ENCODE measurements at regions not wholly inside any gene's neighbourhood (a gene's known extent, or its start where the extent isn't known, plus 50 kb on each side); places are given as distances from the start of the nearest gene placed in this dataset.

DNA sequence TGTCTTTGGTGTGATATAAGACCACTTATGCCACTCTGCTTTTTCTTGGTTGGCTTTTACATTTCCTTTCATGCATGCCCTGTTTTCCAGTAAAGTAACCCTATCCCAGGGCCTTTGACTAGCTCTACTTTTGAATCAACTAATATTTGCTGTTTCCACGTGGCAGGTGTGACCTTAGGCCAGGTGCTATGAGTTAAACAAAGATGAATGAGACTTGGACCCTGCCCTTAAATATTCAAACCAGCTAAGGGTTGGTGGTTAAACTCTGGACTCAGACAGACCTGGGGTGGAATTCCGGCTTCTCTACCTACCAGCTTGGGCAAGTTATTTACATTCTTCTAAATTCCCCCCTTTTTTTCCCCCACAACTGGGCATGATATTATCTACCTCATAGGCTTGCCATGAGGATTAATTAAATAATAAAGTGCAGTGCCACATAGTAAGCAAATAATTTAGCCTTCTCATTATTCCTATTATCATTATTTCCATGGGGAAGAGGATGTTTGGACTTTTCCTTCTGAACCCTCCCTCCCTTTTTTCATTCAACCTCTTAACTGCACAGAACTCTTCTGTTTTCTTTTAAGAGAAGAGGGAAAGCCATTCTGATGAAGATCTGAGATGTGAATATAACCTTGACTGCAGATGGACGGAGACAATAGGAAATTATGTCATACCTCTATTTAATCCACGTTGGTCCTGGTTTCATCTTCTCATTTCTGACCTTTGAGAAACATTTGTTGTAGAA lies 143.6 kb upstream of the TNFAIP3 start:
- H3K9ac ChIP-seq (ENCODE audit: low read depth, low read length), result no peak overlapping the region
- H3K36me3 ChIP-seq (ENCODE audit: control insufficient read depth, insufficient read depth, low read length), result no peaks in the 10 kb centered on the region
- no peak overlapping the region for H3K4me3 ChIP-seq (ENCODE audit: low read depth, low read length)
- no peaks in the 10 kb centered on the region for H3K27me3 ChIP-seq (ENCODE audit: control insufficient read depth, insufficient read depth, low read length)
- no peaks in the 10 kb centered on the region for H3K4me1 ChIP-seq (ENCODE audit: control insufficient read depth, insufficient read depth, low read length)
- no peaks in the 10 kb centered on the region for H3K9me3 ChIP-seq (ENCODE audit: control insufficient read depth, insufficient read depth, low read length)

DNA sequence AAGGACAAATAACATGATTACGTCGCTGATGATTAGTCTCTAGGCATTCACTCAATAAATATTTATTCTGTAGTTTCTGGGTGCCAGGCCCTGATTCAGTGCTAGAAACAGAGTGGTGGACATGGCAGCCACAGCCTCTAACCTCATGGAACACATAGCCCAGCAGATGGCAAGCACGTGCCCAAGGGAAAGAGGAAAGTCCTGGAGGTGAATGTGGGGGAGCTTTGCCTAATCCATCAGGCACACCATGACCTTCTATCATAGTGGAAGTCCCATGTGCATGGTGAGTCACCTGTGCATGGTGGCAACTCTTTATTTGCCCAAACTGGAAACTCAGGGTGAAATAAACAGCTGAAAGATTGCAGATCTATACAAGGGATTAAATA lies 143.0 kb upstream of the TNFAIP3 start:
- H3K4me1 ChIP-seq (ENCODE audit: control insufficient read depth, insufficient read depth, low read length), result no peaks in the 10 kb centered on the region
- H3K9ac ChIP-seq (ENCODE audit: low read depth, low read length), result no peak overlapping the region
- H3K27me3 ChIP-seq (ENCODE audit: control insufficient read depth, insufficient read depth, low read length), result no peaks in the 10 kb centered on the region
- H3K4me3 ChIP-seq (ENCODE audit: low read depth, low read length), result no peak overlapping the region
- H3K9me3 ChIP-seq (ENCODE audit: control insufficient read depth, insufficient read depth, low read length), result no peaks in the 10 kb centered on the region
- no peaks in the 10 kb centered on the region for H3K36me3 ChIP-seq (ENCODE audit: control insufficient read depth, insufficient read depth, low read length)

GRCh38 chr6:137724495-137725211 lies 142.4 kb upstream of the TNFAIP3 start:
- no peak overlapping the region for H3K9ac ChIP-seq (ENCODE audit: low read depth, low read length)
- no peaks in the 10 kb centered on the region for H3K9me3 ChIP-seq (ENCODE audit: control insufficient read depth, insufficient read depth, low read length)
- H3K27me3 ChIP-seq (ENCODE audit: control insufficient read depth, insufficient read depth, low read length), result no peaks in the 10 kb centered on the region
- no peak overlapping the region for H3K4me3 ChIP-seq (ENCODE audit: low read depth, low read length)
- no peaks in the 10 kb centered on the region for H3K36me3 ChIP-seq (ENCODE audit: control insufficient read depth, insufficient read depth, low read length)
- no peaks in the 10 kb centered on the region for H3K4me1 ChIP-seq (ENCODE audit: control insufficient read depth, insufficient read depth, low read length)

DNA sequence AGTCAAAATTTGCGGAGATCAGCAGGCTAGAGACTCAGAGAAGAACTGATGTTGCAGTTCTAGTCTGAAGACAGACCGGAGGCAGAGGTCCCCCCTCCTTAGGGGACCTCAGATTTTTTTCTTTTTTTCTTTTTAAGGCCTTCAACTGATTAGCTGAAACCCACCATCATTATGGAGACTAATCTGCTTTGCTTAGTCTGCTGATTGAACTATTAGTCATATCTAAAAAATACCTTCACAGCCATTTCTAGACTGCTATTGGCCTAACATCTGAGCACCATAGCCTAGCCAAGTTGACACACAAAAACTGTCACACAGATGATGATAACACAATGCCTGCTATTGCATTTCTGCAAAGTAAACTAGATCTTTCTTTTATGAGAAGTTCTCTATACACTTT lies 141.1 kb upstream of the TNFAIP3 start:
- H3K27me3 ChIP-seq (ENCODE audit: control insufficient read depth, insufficient read depth, low read length), result no peaks in the 10 kb centered on the region
- H3K9me3 ChIP-seq (ENCODE audit: control insufficient read depth, insufficient read depth, low read length), result no peaks in the 10 kb centered on the region
- H3K36me3 ChIP-seq (ENCODE audit: control insufficient read depth, insufficient read depth, low read length), result no peaks in the 10 kb centered on the region
- H3K4me3 ChIP-seq (ENCODE audit: low read depth, low read length), result no peak overlapping the region
- H3K4me1 ChIP-seq (ENCODE audit: control insufficient read depth, insufficient read depth, low read length), result no peaks in the 10 kb centered on the region
- no peak overlapping the region for H3K9ac ChIP-seq (ENCODE audit: low read depth, low read length)

DNA sequence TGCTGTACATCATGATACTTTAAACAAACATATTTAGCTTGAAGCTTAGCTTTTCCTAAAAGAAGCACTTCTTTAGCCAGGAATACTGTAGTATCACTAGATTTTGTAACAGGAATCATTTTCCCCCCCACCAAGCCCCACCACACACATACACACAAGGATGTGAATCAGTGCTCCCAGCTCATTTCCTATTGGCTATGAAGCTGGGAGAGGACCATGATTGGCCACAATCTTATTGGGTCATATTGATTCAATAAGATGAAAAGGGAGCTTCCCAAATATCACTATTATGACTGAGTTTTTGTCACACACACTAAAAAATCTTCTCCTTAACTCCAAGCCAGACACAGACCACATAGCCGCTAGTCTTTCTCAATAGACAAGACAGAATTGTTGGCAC lies 140.5 kb upstream of the TNFAIP3 start:
- no peak overlapping the region for H3K4me3 ChIP-seq (ENCODE audit: low read depth, low read length)
- no peaks in the 10 kb centered on the region for H3K4me1 ChIP-seq (ENCODE audit: control insufficient read depth, insufficient read depth, low read length)
- no peaks in the 10 kb centered on the region for H3K9me3 ChIP-seq (ENCODE audit: control insufficient read depth, insufficient read depth, low read length)
- no peaks in the 10 kb centered on the region for H3K36me3 ChIP-seq (ENCODE audit: control insufficient read depth, insufficient read depth, low read length)
- H3K9ac ChIP-seq (ENCODE audit: low read depth, low read length), result no peak overlapping the region
- no peaks in the 10 kb centered on the region for H3K27me3 ChIP-seq (ENCODE audit: control insufficient read depth, insufficient read depth, low read length)

- no peak overlapping the region for H3K4me3 ChIP-seq (ENCODE audit: low read depth, low read length)
- no peak overlapping the region for H3K9ac ChIP-seq (ENCODE audit: low read depth, low read length)
- no peaks in the 10 kb centered on the region for H3K27me3 ChIP-seq (ENCODE audit: control insufficient read depth, insufficient read depth, low read length)
- H3K36me3 ChIP-seq (ENCODE audit: control insufficient read depth, insufficient read depth, low read length), result no peaks in the 10 kb centered on the region
- no peaks in the 10 kb centered on the region for H3K4me1 ChIP-seq (ENCODE audit: control insufficient read depth, insufficient read depth, low read length)
- no peaks in the 10 kb centered on the region for H3K9me3 ChIP-seq (ENCODE audit: control insufficient read depth, insufficient read depth, low read length)
Measured at GRCh38 chr6:137727216-137727765, 139.8 kb upstream of the TNFAIP3 start.

DNA sequence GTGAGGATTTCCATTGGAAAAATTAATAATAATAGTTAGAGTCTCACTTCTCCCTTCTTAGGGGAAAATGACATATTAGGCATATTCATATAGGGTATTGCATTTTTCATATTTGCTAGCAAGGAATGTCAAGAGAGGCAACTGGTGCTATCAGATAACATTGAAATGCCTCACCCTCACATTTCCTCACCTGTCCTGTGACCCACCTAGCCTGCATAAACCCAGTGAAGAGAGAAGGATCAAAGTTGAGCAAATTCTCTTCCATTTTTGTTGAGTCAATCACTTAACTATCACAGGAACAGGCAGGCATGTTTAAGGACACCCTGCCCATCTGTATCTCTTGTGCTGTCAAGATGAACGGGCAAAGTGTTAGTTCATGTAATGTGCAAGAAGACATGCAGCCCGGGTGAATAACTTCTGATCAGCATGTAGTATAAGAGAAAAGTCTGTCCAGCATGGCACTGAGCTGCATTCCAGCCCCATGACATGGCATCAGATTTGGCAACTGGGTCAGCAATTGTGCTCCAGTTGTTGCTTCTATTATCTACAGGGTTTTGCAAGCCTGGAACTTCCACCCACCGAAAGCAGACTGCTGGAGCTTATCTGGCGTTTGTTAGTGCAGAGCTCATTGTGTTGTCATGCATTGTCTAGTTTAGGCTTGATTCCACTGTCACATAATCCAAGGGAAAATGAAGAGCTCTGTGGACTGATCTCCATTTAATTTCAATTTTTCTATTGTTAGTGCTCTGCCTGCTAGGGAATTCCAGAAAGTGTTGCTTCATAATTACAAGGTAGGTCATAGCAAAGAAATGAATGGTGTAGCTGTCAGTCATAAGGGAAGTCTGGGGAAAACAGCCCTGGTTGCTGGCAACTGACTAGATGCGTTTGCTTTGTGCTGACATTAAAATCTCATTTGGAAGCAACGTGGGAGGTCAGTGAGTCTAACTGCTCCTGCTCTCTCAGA lies 138.4 kb upstream of the TNFAIP3 start:
- H3K9me3 ChIP-seq (ENCODE audit: control insufficient read depth, insufficient read depth, low read length), result no peaks in the 10 kb centered on the region

DNA sequence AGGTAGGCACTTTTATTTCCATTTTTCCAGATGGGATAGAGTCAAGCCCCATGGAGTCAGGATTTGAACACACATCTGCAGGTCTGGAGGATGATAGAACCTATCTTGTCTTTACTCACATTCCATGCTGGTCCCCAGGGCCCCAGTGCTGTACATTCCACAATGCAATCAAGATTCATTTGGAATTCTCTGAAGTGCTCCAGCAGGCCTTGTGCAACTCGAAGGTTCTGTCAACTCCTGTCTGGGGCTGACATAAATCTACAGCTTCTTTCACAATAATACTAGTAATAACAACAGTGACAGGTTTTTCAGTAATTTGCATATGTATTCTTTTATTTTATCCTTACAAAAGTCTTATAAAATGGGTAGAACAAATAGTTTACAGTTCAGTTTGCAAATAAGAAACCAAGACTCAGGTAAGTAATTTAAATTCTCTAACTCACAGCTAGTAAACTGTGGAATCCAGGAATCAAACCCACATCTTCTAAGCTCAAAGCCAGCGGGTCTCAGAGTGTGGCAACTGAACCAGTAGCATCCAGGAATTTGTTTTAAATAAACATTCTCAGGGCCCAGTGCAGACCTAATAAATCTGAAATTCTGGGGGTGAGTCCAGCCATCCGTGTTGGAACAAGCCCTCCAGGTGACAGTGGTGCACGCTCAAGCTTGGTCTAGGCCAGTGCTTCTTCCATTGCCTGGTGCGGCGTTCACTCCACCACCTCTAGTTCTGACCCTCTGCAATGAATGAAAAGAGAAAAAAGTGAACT lies 137.0 kb upstream of the TNFAIP3 start:
- H3K9ac ChIP-seq (ENCODE audit: low read depth, low read length), result no peak overlapping the region
- no peaks in the 10 kb centered on the region for H3K36me3 ChIP-seq (ENCODE audit: control insufficient read depth, insufficient read depth, low read length)
- no peak overlapping the region for H3K4me3 ChIP-seq (ENCODE audit: low read depth, low read length)
- H3K27me3 ChIP-seq (ENCODE audit: control insufficient read depth, insufficient read depth, low read length), result no peaks in the 10 kb centered on the region
- no peaks in the 10 kb centered on the region for H3K9me3 ChIP-seq (ENCODE audit: control insufficient read depth, insufficient read depth, low read length)
- H3K4me1 ChIP-seq (ENCODE audit: control insufficient read depth, insufficient read depth, low read length), result no peaks in the 10 kb centered on the region

More for the DNA sequence above, 138.4 kb upstream of the TNFAIP3 start:
- Histone ChIP-seq H3K4me3 (ENCODE audit: low read depth, low read length) (no peak overlapping the region), H3K9ac (ENCODE audit: low read depth, low read length) (no peak overlapping the region), H3K36me3 (ENCODE audit: control insufficient read depth, insufficient read depth, low read length) (no peaks in the 10 kb centered on the region), H3K27me3 (ENCODE audit: control insufficient read depth, insufficient read depth, low read length) (no peaks in the 10 kb centered on the region), H3K4me1 (ENCODE audit: control insufficient read depth, insufficient read depth, low read length) (no peaks in the 10 kb centered on the region)

- Histone ChIP-seq H3K9ac (ENCODE audit: low read depth, low read length) (no peak overlapping the region), H3K4me3 (ENCODE audit: low read depth, low read length) (no peak overlapping the region), H3K9me3 (ENCODE audit: control insufficient read depth, insufficient read depth, low read length) (no peaks in the 10 kb centered on the region), H3K4me1 (ENCODE audit: control insufficient read depth, insufficient read depth, low read length) (no peaks in the 10 kb centered on the region), H3K27me3 (ENCODE audit: control insufficient read depth, insufficient read depth, low read length) (no peaks in the 10 kb centered on the region), H3K36me3 (ENCODE audit: control insufficient read depth, insufficient read depth, low read length) (no peaks in the 10 kb centered on the region)
Measured at GRCh38 chr6:137731600-137731959, 135.5 kb upstream of the TNFAIP3 start.

GRCh38 chr6:137731960-137732616 lies 135.0 kb upstream of the TNFAIP3 start:
- Histone ChIP-seq H3K27me3 (ENCODE audit: control insufficient read depth, insufficient read depth, low read length) (no peaks in the 10 kb centered on the region), H3K4me3 (ENCODE audit: low read depth, low read length) (no peak overlapping the region), H3K4me1 (ENCODE audit: control insufficient read depth, insufficient read depth, low read length) (no peaks in the 10 kb centered on the region), H3K9me3 (ENCODE audit: control insufficient read depth, insufficient read depth, low read length) (no peaks in the 10 kb centered on the region), H3K9ac (ENCODE audit: low read depth, low read length) (no peak overlapping the region), H3K36me3 (ENCODE audit: control insufficient read depth, insufficient read depth, low read length) (no peaks in the 10 kb centered on the region)

All from iPS-15b (cell line).